ENCODE measurements at regions not wholly inside any gene's neighbourhood (a gene's known extent, or its start where the extent isn't known, plus 50 kb on each side); places are given as distances from the start of the nearest gene placed in this dataset.

- no peak for DNase-seq
Observed at GRCh38 chr3:102753901-102754300, 319.1 kb downstream of the ZPLD1 start.

- DNase-seq = no peak
Observed at GRCh38 chr3:102756706-102757105, 321.9 kb downstream of the ZPLD1 start.

GRCh38 chr3:102757950-102758349 is 323.1 kb downstream of the ZPLD1 start:
- DNase-seq = no peak

- no peak for DNase-seq
Observed at GRCh38 chr3:102761766-102762165, 327.0 kb downstream of the ZPLD1 start.

- no peak for DNase-seq
Observed at GRCh38 chr3:102790747-102791325, 356.0 kb downstream of the ZPLD1 start.

- no peak for DNase-seq
Observed at GRCh38 chr3:102791641-102792589, 357.1 kb downstream of the ZPLD1 start.

GRCh38 chr3:102796804-102797203 is 362.0 kb downstream of the ZPLD1 start:
- no peak for DNase-seq

- no peak for DNase-seq
Observed at GRCh38 chr3:102802819-102803420, 368.1 kb downstream of the ZPLD1 start.

GRCh38 chr3:102810937-102811336 is 376.1 kb downstream of the ZPLD1 start:
- no peak for DNase-seq

GRCh38 chr3:102826636-102827035 is 391.8 kb downstream of the ZPLD1 start:
- no peak for DNase-seq

GRCh38 chr3:102827386-102827785 is 392.6 kb downstream of the ZPLD1 start:
- DNase-seq = no peak

GRCh38 chr3:102830415-102830814 is 395.6 kb downstream of the ZPLD1 start:
- no peak for DNase-seq

- DNase-seq = no peak
Observed at GRCh38 chr3:102841866-102842265, 407.1 kb downstream of the ZPLD1 start.

- DNase-seq = no peak
Observed at GRCh38 chr3:102866845-102867244, 432.0 kb downstream of the ZPLD1 start.

- no peak for DNase-seq
Observed at GRCh38 chr3:102883515-102883914, 448.7 kb downstream of the ZPLD1 start.

GRCh38 chr3:102885289-102885688 is 450.5 kb downstream of the ZPLD1 start:
- no peak for DNase-seq

- no peak for DNase-seq
Observed at GRCh38 chr3:102887431-102887830, 452.6 kb downstream of the ZPLD1 start.

GRCh38 chr3:102896851-102897621 is 462.2 kb downstream of the ZPLD1 start:
- DNase-seq = no peak

GRCh38 chr3:102904629-102905028 is 469.8 kb downstream of the ZPLD1 start:
- DNase-seq = no peak

GRCh38 chr3:102905811-102906210 is 471.0 kb downstream of the ZPLD1 start:
- DNase-seq = no peak

GRCh38 chr3:102906818-102907217 is 472.0 kb downstream of the ZPLD1 start:
- DNase-seq = no peak

GRCh38 chr3:102909904-102910303 is 475.1 kb downstream of the ZPLD1 start:
- DNase-seq = no peak

GRCh38 chr3:102916532-102916931 is 481.7 kb downstream of the ZPLD1 start:
- no peak for DNase-seq

Data from bone marrow (tissue), 2 donors.